HG02759 (cell line): ENCODE measurements at regions not wholly inside any gene's neighbourhood (a gene's known extent, or its start where the extent isn't known, plus 50 kb on each side); places are given as distances from the start of the nearest gene placed in this dataset.

Experiments
- ATAC-seq: cut with Tn5 transposase; IDR thresholded peaks from one replicate; pipeline ENCODE4 v1.9.1; 2021; ENCODE audit warnings: mild to moderate bottlenecking, moderate library complexity; ENCODE audit not compliant: unreplicated experiment

- ATAC-seq: no peak
These were observed 107.8 kb upstream of the ESR1 start for GRCh38 chr6:151699719-151700118.

- ATAC-seq: peak; percentile 73
These were observed 105.4 kb upstream of the ESR1 start for GRCh38 chr6:151701911-151702562.

GRCh38 chr6:151702851-151703658 is 104.4 kb upstream of the ESR1 start:
- peak; percentile 69 for ATAC-seq

GRCh38 chr6:151704383-151704782 is 103.1 kb upstream of the ESR1 start:
- peak; percentile 25 for ATAC-seq

GRCh38 chr6:151705993-151706733 is 101.3 kb upstream of the ESR1 start:
- ATAC-seq: no peak

- no peak for ATAC-seq
These were observed 98.2 kb upstream of the ESR1 start for GRCh38 chr6:151709329-151709728.

GRCh38 chr6:151716526-151716932 is 91.0 kb upstream of the ESR1 start:
- no peak for ATAC-seq

GRCh38 chr6:151719070-151719469 is 88.4 kb upstream of the ESR1 start:
- no peak for ATAC-seq

- ATAC-seq: no peak
These were observed 86.3 kb upstream of the ESR1 start for GRCh38 chr6:151721146-151721545.

GRCh38 chr6:151721671-151722070 is 85.8 kb upstream of the ESR1 start:
- ATAC-seq: no peak

- ATAC-seq: no peak
These were observed 85.1 kb upstream of the ESR1 start for GRCh38 chr6:151722342-151722741.

GRCh38 chr6:151723152-151723551 is 84.3 kb upstream of the ESR1 start:
- peak; percentile 86 for ATAC-seq

GRCh38 chr6:151729829-151730495 is 77.5 kb upstream of the ESR1 start:
- ATAC-seq: no peak

- ATAC-seq: no peak
These were observed 77.0 kb upstream of the ESR1 start for GRCh38 chr6:151730496-151730870.

- no peak for ATAC-seq
These were observed 76.2 kb upstream of the ESR1 start for GRCh38 chr6:151731313-151731712.

- no peak for ATAC-seq
These were observed 73.7 kb upstream of the ESR1 start for GRCh38 chr6:151733680-151734320.

GRCh38 chr6:151738267-151738666 is 69.2 kb upstream of the ESR1 start:
- no peak for ATAC-seq

- ATAC-seq: no peak
These were observed 68.5 kb upstream of the ESR1 start for GRCh38 chr6:151738960-151739359.

GRCh38 chr6:151740820-151741219 is 66.7 kb upstream of the ESR1 start:
- no peak for ATAC-seq

- no peak for ATAC-seq
These were observed 59.6 kb upstream of the ESR1 start for GRCh38 chr6:151747896-151748295.

- ATAC-seq: no peak
These were observed 58.1 kb upstream of the ESR1 start for GRCh38 chr6:151749341-151749740.
